GM18951 (cell line): ENCODE measurements at regions not wholly inside any gene's neighbourhood (a gene's known extent, or its start where the extent isn't known, plus 50 kb on each side); places are given as distances from the start of the nearest gene placed in this dataset.

Source experiments
- POLR2A ChIP-seq: IDR thresholded peaks from 4 replicates; pipeline ENCODE4 v1.6.1; 2011; ENCODE audit warnings: mild to moderate bottlenecking; ENCODE audit not compliant: insufficient read length, insufficient read depth; ENCODE audit errors: extremely low read depth
- in situ Hi-C: fragments of 300-500 bp; cut with MboI; formaldehyde crosslinking; loops from one replicate; pipeline ENCODE4 v1.12.0; 2022; ENCODE audit warnings: low sequenced_read_pairs, mixed read lengths, inconsistent platforms; ENCODE audit not compliant: unreplicated experiment

DNA sequence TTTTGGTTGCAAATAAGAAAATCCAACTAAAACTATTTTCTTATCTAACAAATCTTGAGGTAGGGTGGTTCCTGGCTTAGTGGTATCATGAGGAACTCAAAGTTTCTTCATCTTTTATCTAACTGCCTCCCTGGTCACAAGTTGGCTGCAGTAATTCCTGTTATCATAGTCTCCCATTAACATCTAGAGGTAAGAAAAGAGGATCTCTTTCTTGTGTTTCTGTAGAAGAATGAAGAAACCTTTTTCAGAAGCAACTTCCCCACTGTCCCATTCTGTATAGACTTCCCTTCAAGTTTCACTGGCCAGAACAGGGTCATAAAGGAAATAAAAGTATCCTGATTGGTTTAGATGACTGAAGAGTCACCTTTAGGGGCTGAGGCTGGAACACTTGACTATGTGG, 81.8 kb upstream of the ELL2 start:
- in situ Hi-C loops: no loop called here
- TF ChIP-seq POLR2A: no peak

DNA sequence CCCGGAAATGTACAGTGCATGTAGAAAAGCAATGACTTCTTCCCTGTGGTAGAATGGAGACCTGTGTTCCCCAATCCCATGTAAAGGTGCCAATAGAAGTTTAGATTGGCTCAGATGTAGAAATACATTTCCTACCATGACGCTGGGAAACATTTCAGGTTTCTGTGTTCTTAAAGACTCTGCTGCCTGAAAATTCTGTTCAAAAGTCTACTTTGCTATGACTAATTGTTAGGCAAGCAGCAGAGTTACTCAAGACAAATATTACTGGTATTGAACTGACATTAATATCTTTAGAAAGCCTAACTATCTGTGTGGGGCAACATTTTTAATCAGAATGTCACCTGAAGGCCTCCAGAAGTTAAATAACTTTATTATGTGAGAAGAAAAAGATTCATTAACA, 75.5 kb upstream of the ELL2 start:
- in situ Hi-C loops: no loop called here

DNA sequence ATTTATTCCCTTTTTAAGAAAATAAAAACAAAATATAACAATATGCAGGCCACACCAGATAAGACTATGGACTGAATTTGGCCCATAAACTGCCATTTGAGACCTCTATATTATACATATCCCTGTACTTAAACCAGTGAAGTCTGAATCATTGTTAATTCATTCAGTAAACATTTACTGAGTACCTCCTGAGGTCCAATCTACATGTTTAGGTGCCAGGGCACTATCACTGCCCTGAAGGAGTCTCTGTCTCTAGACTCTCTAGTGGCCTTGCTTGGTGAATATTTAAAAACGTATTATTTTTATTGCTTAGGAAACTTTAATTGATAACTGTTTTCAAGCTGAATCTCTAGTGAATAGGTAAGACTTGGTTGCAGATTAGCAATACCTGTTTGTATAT, 74.7 kb upstream of the ELL2 start:
- TF ChIP-seq POLR2A: no peak
- in situ Hi-C loops: no loop called here

More for the DNA sequence above, 75.5 kb upstream of the ELL2 start:
- no peak for TF ChIP-seq POLR2A

DNA sequence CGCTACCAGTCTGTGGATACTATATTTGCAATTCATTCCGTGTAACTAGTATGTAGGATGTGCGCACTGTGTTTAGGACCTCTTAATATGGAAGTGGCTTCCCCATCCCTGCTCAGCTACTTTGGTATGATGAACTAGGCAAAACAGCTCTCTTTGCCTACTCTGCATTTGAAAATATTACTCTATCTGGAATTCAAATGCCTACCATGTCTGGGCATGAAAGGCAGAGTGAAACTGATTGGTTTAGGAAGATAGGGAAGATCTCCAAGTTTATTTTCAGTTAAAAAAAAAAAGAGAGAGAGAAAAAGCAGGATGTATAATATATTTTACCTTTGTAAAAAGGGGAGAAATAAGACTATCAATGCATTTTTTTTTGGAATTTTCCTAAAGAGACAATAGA, 74.1 kb upstream of the ELL2 start:
- in situ Hi-C loops: no loop called here
- TF ChIP-seq POLR2A: no peak

DNA sequence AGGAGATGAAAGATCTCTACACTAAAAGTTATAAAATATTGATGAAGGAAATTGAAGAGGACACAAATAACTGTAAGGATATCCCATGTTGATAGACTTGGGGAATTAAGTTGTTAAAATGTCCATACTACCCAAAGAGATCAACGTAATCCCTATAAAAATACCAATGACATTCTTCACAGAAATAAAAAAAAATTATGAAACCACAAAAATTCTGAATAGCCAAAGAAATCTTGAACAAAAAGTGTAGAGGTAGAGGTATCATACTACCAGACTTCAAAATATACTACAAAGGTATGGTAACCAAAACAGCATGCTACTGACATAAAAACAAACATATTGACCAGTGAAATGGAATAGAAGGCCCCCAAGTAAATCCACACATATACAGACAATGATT, 71.5 kb upstream of the ELL2 start:
- no peak for TF ChIP-seq POLR2A
- in situ Hi-C loops: no loop called here

DNA sequence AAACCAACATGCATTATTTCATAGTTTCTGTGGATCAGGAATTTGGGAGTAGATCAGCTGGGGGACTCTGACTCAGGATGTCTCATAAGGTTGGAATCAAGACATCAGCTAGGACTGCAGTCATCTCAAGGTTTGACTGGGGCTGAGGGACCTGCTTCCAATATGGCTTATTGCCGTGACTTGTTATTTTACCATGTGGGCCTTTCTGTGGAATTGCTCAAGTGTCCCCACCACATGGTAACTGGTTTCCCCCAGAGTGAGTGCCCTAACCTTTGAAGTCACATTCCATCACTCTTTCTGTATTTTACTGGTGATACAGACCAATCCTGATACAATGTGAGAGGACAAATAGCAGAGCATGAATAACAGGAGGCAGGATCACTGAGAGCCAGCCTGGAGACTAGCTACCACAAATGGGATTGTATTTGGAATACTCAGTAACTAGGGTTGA, 70.2 kb upstream of the ELL2 start:
- TF ChIP-seq POLR2A: no peak
- in situ Hi-C loops: no loop called here

DNA sequence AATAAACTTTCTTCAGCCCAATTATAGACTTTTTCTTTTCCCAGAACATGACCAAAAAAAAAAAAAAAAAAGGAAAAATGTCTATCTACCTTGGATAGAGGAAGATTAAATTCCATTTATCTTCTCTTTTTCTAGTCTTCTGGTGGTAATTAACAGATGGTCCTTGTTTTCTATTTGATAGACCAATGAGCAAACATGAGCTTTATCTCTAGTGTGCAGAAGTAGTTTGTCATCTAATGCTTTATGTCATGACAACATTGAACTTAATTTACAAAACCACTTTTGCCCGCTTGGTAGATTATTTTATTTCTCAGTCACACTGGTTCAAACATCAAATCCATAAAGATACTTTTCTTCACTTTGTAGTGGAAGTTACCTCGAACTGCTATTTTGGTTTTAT, 69.5 kb upstream of the ELL2 start:
- no peak for TF ChIP-seq POLR2A
- in situ Hi-C loops: no loop called here

DNA sequence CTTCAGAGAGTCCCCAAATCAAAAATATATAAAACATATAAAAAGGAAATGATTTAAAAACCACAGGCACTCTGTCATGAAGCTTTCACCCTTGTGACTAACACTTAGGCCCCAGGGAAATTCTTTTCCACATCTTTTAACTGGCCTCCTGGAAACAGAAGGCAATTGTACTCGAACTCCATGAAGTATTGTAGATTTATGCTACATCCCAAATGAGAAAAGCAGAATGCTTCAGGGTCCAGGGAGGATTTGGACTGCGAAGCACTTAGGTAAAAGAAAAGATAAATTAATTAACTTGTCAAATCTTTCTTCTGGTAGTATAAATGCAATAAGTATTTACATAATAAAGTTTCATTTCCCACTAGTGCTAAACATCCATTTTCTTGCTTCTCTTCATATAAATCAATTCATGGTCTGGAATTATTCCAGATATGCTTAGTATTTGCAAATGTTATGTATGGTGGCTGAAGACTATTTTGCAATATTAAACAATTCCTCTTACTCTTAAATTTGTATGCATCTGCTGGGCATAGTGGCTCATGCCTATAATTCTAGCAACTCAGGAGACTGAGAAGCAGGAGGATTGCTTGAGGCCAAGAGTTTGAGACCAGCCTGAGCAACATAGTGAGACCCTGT, 64.9 kb upstream of the ELL2 start:
- in situ Hi-C loops: no loop called here
- TF ChIP-seq POLR2A: no peak

DNA sequence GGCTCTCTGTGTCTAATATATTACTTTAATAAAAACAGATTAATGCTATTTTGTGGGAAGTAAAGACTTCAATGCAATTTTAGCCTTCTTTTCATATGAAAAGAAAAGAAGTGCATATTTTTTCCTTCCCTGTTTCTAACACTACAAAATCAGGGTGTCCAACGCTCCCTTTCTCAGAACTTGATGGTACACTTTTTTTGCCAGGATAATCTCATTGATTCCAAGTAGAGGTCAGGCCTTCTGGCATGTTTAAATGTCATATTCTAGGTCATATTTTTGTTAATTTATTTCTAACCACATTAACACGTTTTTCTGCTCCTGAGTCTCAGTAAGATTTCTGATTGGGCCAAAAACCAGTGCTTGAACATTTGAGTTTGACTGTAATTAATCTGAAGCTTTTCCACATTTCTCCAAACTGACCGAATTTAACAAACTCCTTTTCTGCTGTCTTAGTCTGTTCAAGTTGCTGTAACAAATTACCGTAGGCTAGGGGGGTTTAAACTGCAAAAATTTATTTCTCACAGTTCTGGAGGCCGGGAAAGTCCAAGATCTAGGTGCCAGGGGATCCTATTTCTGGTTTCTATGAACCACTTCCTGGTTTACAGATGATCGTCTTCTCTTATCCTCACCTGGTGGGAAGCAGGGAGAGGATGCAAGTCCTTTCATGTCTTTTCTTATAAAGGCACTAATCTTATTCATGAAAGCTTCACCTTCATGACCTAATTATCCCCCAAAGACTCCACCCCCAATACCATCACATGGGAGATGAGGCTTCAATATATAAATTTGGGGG, 63.2 kb upstream of the ELL2 start:
- in situ Hi-C loops: no loop called here
- TF ChIP-seq POLR2A: no peak

DNA sequence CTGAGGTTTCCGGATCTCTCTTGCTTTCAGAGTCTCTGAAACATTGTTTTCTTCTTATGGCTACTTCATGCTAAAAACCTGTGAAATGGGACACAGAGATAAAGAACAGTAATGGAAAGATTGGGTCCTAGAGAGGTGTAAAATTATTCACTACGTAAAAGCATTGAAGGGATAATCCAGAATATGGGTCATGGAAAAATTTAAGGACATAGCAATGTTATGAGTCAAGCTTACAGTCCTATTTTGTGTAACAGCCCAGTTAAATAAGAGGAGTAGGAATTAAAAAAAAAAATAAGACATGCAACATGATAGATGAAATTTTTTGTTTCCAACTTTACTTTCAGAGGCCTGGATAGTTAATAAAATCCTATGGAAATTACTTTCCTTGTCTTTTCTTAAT, 61.9 kb upstream of the ELL2 start:
- in situ Hi-C loops: no loop called here
- TF ChIP-seq POLR2A: no peak

DNA sequence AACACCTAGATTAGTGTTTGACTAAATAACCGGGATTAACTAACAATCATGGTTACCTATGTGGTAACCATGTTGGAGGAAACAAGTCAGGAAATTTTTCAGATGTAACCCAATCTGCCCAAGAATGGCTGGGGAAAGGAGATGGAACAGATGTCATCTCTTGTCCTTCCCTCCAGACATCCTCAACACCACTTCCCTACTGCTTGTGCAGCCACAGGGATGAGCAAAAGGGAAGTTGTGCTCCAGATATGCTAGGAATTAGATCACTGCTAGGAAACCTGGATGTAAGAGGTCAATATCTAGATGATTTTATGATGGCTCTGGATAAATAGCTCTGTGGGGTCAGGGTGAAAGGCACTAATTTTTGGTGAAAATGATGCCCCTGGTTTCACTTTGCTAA, 61.3 kb upstream of the ELL2 start:
- TF ChIP-seq POLR2A: no peak
- in situ Hi-C loops: no loop called here

DNA sequence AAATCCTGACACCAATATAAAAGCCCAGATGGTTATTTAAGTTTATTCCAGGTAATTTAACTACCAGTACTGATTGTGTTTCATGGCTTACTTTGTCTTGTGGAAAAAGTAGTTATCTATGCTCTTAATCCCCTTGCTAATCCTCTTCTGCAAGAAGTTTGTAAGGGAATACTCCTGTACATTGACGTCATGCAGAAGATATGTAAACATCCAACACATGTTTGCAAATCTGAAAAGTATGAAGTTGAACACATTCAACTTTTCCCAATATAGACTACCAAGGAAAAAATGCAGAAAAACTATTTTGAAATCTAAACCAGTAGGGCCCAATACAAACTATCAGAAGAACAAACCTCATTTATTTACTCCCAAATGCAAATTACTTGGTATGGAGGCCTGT, 56.3 kb upstream of the ELL2 start:
- no peak for TF ChIP-seq POLR2A
- in situ Hi-C loops: no loop called here

DNA sequence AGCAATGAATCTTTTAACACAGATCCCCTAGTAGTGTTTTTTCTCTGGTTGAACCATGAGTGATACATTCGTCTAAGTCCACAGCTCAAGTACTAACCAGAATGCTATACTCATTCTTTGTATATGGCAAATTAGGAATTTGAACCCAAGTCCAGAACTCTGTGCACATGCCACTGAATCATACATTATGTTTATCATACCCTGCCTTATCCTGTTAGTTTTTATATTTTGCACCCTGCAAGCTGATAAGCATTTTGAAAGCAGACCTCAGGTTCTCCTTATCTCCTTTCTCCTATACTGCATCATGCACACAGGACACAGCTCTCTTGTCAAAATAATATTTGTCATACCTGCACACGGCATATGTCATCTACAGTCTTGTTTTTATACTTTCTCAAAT, 54.6 kb upstream of the ELL2 start:
- no peak for TF ChIP-seq POLR2A
- in situ Hi-C loops: no loop called here

DNA sequence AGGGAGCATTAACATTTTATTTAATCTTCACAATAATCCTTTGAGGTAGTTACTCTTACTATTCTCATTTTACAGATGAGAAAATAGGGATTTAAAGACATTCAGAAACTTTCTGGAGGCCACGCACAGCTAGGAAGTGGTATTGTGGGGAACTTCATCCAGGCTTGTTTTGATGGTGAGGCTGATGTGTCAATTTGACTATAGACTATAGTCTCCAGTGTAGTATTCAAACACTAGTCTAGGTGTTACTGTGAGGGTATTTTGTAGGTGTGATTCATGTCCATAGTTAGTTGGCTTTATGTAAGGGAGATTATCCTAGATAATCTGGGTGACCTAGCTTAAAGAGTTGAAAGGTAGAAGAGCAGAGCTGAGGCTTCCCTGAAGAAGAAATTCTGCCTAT, 54.1 kb upstream of the ELL2 start:
- in situ Hi-C loops: no loop called here
- no peak for TF ChIP-seq POLR2A
